Anterior cingulate cortex (tissue), 58 donors: ENCODE measurements at regions not wholly inside any gene's neighbourhood (a gene's known extent, or its start where the extent isn't known, plus 50 kb on each side); places are given as distances from the start of the nearest gene placed in this dataset.

ENCODE experiments used
- DNase-seq, 58 donors: peaks; one replicate each; lab custom pipeline; 2025; lab: John Stamatoyannopoulos, UW

DNA sequence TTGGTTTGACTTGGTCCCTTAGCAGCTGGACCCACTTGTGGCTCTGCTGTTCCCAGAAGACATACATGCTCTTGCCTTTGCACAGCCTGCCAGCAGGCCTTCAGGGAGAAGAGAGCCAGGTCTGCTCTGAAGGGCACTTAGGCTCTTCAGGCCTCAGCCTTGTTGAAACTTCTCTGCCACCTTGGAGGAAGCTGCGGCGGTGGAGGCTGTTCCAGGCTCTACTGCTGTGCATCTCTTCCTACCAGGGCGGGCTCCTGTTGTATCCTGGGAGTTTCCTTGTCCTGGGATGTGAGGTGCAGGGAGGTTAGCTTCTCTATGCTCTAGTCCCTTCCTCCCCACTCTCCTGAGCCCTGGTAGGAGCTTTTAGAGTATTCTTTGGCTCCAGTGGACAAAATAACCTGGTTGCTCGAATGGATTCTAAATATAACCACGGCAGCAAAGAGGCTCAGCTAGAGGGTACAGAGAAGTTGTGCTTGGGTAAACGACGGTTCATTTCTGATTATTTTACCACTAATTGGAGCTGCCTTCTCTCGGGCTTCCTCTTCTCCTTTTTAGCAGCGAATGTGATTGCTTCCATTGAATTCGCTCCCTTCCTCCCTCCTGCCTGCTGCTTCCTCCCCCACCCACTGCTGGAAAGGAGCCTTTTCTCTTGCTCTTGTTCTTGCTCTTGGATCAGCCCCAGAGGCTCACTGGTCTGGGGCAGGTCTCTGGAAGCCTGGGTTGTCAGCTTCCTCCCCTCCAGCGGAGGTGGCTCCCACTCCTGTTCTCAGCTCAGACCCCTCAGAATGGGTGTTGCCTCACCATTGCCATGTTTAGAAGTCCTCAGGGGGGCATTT is 126.6 kb upstream of the CACNA1E start:
- peak in 7 of 58 donors; percentile 5 to 41 (median 10) for DNase-seq

DNA sequence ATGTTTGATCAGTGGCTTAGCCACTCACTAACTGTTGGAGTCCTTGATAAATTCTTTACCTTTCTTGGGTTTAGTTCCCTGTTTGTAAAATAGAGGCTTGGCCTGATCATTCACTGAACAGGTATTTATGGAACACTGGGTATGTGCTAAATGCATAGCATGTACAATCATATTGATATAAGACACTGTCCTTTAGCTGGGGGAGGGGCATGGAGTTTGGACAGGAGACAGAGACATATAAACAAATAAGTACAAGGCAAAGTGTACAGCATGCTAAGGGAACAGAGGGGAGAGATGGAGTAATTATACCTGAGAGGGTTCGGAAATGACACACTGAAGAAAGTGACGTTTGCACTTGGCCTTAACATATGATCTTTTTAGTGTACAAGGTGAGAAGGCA is 124.3 kb upstream of the CACNA1E start:
- DNase-seq, result no peak

DNA sequence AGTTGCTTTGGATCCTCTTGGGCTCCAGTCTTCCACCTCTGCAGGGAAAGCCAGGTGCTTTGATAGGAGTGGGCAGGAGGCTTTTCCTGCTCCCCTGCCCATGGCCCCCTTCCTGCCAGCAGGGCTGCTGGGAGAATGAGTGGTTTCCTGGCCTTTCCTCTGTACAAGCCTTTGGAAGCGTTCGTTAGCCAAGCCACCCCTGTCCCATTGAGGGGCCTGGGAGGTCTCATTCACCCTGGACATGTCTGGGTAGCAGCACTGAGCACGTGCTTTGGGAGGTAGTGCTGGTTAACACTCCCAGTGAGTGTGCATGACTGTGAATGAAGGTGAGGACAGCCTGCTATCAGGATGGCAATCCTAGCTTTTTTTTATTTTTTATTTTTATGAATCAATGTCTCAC is 118.5 kb upstream of the CACNA1E start:
- DNase-seq, result no peak

DNA sequence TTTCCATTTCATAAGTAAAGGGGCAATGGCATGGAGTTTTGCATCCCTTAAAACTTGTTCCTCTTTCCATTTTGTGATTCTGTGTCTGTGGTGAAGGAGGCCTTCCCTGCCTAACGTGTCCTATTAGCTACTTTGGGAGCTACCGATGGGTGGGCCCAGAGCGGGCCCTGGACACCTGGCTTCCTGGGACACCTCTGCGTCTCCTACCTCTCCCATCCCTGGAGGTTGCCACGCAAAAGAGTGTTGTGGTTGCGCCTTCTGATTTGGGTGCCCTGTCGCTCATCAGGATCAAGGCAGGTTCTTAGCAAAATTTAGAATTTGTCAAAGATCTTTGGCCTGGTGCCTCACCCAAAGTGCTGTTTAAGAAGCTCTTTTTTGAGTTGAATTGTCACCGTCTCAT is 116.4 kb upstream of the CACNA1E start:
- no peak for DNase-seq

DNA sequence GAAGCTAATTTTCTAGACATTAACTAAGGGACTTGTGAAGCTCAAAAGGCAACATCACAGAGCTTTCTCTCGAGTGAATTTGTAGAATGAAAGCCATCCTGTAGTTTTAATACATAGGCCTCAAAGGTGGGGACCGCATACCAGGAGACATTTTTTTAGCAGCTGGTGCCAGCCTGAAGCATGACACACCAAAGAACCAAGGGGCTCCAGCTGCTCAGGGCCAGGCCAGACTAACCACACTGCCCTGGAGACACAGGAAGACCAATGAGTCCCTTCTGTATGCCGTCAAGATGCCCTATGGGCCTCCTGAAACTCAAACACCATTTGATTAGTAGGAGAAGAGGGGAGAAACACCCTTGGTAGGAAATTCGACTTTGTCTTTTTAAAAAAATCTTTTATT is 113.9 kb upstream of the CACNA1E start:
- DNase-seq, result no peak

DNA sequence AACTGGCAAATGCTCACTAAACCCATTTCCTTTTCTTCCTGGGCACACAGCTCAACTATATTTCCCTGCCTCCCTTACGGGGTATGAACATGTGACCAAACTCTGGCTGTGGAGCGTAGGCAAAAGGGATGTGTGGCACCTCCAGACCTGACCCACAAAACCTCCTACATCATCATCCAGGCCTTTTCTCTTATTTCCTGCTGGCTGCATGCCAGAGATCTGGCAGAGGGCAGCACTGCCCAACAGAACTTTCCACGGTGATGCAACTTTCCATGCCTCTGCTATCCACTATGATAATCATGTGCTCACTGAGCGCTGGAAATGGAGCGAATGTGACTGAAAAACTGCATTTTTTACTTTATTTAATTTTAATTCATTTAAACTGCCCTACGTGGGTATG is 99.6 kb upstream of the CACNA1E start:
- no peak for DNase-seq

DNA sequence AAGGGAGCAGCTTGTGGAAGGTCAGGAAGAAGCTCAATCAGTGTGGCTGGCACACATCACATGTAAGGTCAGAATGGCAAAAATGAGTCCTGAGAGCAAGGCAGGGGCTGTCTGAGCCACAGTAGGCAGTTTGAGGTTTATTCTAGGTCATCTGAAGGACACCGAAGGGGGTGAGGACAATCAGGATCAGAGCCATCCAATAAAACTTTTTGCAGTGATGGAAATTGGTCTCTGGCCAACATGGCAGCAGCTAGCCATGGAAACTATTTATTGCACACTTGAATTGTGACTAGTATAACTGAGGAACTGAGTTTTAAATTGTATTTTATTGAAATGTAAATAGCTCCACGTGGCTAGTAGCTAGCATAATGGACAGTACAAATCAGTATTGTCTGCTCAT is 97.0 kb upstream of the CACNA1E start:
- DNase-seq, result peak in 1 of 58 donors; percentile 5

DNA sequence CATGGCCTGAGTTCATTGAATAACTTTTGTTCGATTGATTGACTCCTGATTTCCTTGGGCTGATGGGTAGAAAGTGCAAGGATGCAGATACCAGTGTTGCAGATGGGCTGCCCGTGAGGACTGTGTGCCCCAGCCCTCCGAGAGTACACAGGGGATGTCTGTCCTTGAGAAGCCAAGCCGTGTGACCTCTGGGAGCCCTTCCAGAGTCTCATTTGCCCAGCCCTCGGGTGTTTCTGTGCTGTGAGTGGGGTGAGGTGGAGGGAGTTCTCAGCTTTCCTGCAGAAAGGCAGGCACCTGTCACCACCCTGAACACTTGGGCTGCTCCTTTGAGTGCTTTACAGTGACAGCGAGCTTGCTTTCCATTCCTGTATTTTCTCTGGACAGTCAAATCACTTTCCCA is 96.4 kb upstream of the CACNA1E start:
- DNase-seq, result no peak

DNA sequence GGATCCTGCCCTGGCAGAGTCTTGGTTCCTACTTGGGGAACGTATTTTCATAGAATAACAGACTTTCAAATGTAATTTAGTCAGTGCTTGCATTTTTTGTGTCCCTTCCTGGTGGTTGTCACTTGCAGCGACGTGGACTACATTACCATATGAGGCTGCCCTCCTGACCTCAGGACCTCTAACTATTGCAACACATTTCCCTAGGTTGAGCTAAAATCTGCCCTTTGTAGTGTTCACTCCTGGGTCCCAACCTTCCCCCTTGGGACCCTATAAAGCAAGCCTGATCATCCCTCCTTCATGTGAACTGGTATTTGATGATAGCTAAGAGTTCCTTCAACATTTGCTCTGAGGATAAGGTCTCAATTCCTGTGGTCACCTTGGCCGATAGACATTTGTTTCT is 95.6 kb upstream of the CACNA1E start:
- no peak for DNase-seq

DNA sequence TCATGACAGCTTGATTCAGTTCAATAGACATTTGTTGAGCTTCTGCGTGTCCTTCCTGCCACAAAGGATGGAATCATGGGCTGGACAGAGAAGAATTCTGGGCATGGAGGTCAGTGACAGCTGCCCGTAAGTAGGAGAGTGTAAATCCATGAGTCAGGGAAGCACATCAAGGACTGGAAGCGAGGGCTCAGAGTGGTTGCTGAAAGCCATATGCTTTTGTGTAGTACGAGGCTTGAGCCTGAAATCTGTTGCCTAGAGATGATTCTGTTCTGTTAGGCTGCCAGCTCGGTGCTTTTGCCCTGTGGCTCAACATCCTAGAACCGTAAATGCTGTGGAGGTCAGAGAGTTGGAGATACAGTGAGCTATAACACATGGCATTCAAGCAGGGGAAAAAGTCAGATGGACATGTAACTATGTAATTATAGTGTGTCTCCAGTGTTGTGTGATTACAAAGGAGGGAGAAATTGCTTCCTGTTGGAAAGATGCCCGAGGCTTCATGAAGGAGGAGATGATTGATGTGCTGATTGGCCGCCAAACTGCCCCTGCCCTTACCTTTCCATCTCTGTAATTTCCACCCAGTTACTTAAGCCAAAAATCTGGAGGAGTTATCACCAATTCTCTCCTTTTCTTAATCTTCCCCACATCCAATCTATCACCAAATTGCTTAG is 92.8 kb upstream of the CACNA1E start:
- DNase-seq, result no peak

DNA sequence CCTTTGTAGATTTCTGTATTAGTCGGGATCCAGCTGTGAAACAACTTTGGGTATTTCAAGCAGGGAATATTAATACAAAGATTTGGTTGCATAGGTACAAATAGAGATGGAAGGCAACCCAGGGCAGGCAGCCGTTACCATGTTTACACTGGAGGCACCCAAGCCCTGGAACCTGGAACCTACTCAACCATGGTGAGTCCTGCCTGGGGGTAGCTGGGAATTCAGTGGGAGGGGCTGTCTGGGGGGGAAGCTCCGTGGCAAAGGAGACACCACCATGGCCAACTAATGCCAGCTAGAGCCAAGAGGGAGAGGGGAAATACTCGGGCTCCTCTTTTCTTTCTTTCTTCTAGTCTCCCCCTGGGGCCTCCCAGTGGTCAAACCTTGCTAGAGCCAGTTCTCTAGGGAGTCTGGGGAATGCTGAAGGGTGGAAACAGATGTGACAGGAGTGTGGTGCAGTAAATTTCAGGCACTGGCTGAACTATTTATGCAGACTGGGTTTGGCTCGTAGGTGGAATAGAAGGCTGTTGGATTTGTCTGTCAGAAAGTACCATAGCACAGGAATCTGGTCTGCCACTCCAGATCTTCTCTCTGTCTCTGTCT is 91.9 kb upstream of the CACNA1E start:
- DNase-seq, result no peak

DNA sequence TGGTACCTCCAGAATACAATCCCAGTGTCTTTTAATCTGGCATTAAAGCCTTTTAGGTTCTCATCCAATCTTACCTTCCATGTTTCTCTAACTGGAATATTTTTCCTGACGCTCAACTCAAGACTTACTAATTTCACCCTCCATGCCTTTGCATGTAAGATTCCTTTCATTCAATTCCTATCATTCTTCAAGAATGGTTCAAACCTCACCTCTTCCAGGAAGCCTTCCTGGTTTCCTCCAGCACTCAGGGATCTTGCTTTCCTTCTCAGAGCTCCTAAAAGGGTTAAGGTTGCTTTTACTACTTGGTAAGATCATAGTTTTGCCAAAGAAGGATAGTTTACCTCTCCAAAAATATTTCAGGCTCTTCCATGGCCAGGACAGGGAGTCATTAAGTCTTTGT is 91.2 kb upstream of the CACNA1E start:
- DNase-seq, result no peak

DNA sequence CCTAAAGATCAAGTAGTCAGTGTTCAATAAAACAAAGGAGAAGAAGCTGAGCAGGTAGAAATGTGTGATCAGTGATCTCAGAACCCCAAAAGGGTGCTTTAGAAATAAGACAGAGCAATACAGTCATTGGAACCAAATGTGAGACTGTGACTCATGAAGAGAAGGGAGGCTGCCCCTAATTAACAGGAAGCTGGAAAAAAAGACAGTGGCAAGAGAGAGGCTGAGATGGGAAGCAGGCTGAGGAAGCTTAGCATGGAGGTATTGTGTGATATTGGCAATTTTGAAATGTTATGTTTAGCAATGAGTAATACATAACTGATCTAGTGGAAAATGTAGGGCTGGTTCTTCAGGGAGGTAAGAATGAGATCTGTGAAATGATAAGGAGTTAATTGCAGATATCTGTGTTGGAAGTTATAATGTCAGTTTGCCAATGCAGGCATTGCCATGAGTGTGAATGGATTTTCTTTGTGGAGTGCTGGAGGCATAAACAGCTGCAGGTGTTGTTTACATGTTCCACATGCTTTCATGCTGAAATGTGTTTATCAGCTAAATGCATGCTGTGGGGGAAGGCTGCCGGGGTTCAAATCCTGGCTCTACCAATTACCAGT is 90.6 kb upstream of the CACNA1E start:
- DNase-seq, result no peak

DNA sequence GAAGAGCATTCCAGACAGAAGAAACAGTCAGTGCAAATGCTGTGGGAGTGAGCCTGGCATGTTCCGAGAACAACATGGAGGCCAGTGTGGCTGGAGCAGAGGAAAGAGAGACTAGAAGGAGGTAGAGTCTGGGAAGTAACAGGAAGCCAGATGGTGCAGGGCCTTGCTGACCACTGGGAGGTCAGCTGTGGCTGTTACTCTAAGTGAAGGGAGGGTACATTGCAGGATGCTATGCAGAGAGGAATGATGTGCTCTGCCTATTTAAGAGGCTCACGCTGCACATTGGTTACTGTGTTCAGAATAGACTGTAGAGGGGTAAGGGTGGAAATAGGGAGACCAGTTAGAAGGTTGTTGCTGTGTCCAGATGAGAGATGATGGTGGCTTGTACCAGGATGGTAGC is 88.6 kb upstream of the CACNA1E start:
- DNase-seq, result no peak

DNA sequence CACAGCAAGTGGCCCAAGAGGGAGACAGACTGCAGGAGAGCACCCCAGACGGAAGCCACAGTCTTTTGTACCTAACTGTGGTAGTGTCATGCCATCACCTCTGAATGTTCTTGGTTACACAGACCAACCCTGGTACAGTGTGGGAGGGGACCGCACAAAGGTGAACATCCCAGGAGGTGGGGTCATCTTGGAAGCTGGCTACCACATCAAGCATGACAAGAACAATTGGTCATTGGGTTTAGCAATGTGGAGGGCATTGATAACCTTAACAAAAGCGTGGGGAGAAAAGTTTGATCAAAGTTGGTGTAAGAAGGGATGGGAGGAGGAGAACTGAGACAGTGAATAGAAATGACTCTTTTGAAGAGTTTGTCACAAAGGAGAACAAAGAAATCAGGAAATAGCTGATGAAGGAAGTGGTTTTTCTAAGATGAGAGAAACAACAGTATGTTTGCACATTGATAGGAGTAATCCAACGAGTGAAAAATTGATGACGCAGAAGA is 87.1 kb upstream of the CACNA1E start:
- DNase-seq, result no peak

DNA sequence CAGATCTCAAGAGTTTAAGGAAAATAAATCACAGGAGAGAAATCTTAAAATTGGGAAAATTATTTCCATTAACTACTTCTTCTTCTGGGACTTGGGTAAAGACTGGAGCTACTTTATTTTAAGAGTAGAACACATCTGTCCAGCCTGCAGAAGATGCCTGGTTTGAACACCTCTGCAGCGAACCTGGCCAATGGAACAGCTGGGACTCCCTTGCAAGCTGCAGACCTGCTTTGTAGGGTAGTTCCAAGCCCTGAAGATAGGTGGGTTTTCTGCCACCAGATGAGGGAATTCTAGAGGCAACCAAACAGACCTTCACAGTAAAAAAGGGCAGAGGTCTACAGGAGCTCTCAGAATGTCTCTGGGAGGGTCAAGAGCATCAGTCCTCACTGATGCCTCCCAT is 86.5 kb upstream of the CACNA1E start:
- no peak for DNase-seq

DNA sequence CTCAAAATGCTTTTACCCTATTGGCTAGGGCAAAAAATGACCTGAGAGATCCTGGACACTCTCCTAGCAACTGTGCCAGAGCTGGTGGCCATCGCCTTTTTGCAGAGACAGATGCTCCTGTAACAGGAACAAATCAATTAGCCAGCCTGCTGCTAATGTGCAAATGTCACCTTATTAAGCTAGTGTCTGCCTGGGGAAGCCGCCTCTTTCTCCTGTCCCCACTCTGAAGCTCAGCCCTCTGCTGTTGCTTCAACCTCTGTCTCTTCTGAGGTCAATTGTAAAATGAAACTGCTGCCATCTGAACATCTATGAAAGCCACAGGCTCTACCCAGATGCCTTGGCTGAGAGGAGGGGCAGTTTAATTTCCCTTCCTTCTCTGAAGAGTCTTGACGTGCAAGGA is 85.5 kb upstream of the CACNA1E start:
- DNase-seq, result no peak

DNA sequence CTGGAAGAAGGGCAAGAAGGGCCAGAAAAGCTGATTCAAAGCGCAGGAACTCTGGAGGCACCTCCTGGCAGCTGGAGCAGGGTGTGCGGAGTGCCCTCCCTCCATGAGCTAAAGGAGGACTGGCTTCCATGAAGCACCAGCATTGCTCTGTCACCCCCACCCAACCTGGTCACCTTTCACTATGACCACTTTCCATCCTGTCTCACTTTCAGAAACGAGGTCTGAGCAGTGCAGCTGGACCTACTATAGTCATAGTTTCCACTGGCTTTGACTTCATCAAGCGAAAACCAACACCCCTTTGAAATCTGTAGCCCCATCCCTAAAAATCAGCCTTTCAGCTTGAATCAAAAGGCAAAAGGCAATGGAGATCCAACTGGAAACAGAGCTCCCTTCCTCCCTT is 84.8 kb upstream of the CACNA1E start:
- no peak for DNase-seq

DNA sequence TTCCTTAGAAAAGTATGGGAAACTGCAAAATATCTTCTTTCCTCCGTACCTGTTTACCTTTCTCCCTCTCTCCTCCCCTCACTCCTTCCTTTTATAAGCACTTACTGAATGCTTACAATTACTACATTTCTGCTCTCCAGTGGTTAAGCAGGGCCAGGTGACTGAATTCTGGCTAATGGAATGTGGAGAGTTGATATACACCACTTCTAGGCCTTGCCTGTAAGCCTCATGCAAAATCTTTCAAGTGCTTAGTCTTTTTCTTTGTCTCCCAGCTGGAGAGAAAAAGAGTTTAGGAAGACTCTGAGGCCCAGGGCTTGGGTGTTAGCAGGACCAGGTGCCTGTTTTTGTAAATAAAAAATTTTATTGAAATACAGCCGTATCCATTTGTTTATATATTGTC is 77.7 kb upstream of the CACNA1E start:
- no peak for DNase-seq

DNA sequence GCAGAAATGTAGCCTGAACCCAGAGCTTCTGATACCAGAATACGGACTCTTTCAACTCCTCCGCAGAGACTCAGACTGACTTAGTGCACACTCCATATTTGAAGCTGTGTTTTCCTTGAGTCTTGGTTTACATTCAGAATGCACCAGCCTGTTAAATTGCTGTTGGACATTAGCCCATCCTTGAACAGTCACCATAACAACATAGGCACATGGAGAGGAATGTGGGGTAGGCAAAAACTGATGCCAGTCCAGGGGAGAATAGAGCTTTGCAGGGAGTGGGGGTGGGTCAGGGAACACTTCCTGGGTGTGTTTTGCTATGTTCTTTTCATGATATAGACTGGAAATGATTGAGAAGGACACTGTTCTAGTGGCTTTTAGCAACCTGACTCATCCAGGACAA is 76.3 kb upstream of the CACNA1E start:
- peak in 5 of 58 donors; percentile 9 to 49 (median 26) for DNase-seq

DNA sequence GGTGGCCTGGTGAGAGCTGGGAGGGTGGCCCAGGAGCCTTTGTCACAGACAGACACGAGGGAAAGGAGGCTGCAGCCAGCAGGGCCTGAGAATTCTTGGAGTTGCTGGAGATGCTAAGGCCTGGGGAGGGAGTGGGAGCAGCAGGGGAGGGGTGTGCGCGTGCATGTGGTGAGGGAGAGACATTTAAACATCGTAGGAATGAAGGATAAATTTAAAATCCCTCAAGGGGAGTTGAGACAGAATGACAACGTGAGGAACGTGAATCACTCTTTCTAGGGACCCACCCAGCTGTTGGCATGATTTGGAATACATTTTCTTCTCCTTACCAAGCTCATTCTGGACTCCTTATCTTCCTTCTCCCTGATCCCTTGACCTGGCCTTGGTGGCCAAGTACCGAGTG is 73.3 kb upstream of the CACNA1E start:
- peak in 2 of 58 donors; percentile 10 to 28 for DNase-seq
